HL-60 (cell line): ENCODE measurements at regions not wholly inside any gene's neighbourhood (a gene's known extent, or its start where the extent isn't known, plus 50 kb on each side); places are given as distances from the start of the nearest gene placed in this dataset.

Experiments used
- DNase-seq, 2 experiments: peaks; one replicate each; pipeline ENCODE4 v3.0.0-alpha.2; 2010 to 2020; ENCODE audit warnings: low read depth in 1 of 2, low spot score in 1 of 2
- H3K27ac ChIP-seq: fragments of 250-450 bp; sonication (Bioruptor Pico); replicated peaks from 2 replicates; pipeline ENCODE4 v1.5.1; 2020; ENCODE audit warnings: mild to moderate bottlenecking, moderate library complexity
- H3K27me3 ChIP-seq: fragments of 250-450 bp; sonication (Bioruptor Pico); 2 replicates; pipeline ENCODE4 v1.5.1; 2021; ENCODE audit warnings: mild to moderate bottlenecking, moderate library complexity; ENCODE audit not compliant: insufficient read depth, poor library complexity, severe bottlenecking
- H3K4me3 ChIP-seq: replicated peaks from 2 replicates; pipeline ENCODE4 v1.5.1; 2011; ENCODE audit warnings: mild to moderate bottlenecking, control low read depth, low read length; ENCODE audit not compliant: insufficient read depth
- CTCF ChIP-seq: IDR thresholded peaks from one replicate; pipeline ENCODE4 v1.5.1; 2011; ENCODE audit warnings: low read length, control low read depth, inconsistent platforms; ENCODE audit not compliant: insufficient read depth
- GABPA ChIP-seq: IDR thresholded peaks from 2 replicates; pipeline ENCODE4 v1.6.1; 2012; ENCODE audit warnings: low read depth
- POLR2AphosphoS5 ChIP-seq: IDR thresholded peaks from 2 replicates; pipeline ENCODE4 v1.6.1; 2012; ENCODE audit warnings: low read depth
- REST ChIP-seq: IDR thresholded peaks from 2 replicates; pipeline ENCODE4 v1.6.1; 2012; ENCODE audit warnings: low read depth; ENCODE audit not compliant: insufficient replicate concordance
- SPI1 ChIP-seq: IDR thresholded peaks from 2 replicates; pipeline ENCODE4 v1.6.1; 2012; ENCODE audit warnings: low read depth, mild to moderate bottlenecking, borderline replicate concordance

GRCh38 chr6:132019586-132019985, 68.4 kb upstream of the CCN2 start:
- Histone ChIP-seq H3K4me3 (no peak overlapping the region), H3K27me3 (no peaks in the 10 kb centered on the region), H3K27ac (no peak overlapping the region)
- TF ChIP-seq CTCF (no peak), REST (no peak), POLR2AphosphoS5 (no peak), SPI1 (no peak), GABPA (no peak)
- DNase-seq: no peak

- H3K27me3 ChIP-seq: no peaks in the 10 kb centered on the region
- TF ChIP-seq REST (no peak), POLR2AphosphoS5 (no peak), GABPA (no peak), SPI1 (no peak), CTCF (no peak)
- H3K4me3 ChIP-seq: no peak overlapping the region
- no peak for DNase-seq
- H3K27ac ChIP-seq: no peak overlapping the region
Observed at GRCh38 chr6:132017942-132018341, 66.8 kb upstream of the CCN2 start.

- TF ChIP-seq POLR2AphosphoS5: no peak
- no peak for TF ChIP-seq CTCF
- no peak for TF ChIP-seq SPI1
- TF ChIP-seq GABPA: no peak
- no peak for TF ChIP-seq REST
- Histone ChIP-seq H3K27me3 (no peaks in the 10 kb centered on the region), H3K4me3 (no peak overlapping the region), H3K27ac (no peak overlapping the region)
- DNase-seq: no peak
Observed at GRCh38 chr6:132016396-132016795, 65.2 kb upstream of the CCN2 start.
